Astrocyte (in vitro differentiated cells and primary cell): ENCODE measurements at regions not wholly inside any gene's neighbourhood (a gene's known extent, or its start where the extent isn't known, plus 50 kb on each side); places are given as distances from the start of the nearest gene placed in this dataset.

Experiments used
- DNase-seq: peaks from one replicate; pipeline ENCODE4 v3.0.0-alpha.2; 2010; ENCODE audit warnings: low read depth
- FAIRE-seq: peaks from 2 replicates; lab custom pipeline; 2011; peaks lifted over from hg19 to GRCh38; lab: Jason Lieb, UNC
- H2AFZ ChIP-seq: 2 replicates; pipeline ENCODE4 v1.6.0; 2012; ENCODE audit warnings: low read depth, low read length, inconsistent platforms
- H3K27ac ChIP-seq: 2 replicates; pipeline ENCODE4 v1.5.1; 2011; ENCODE audit warnings: low read depth, low read length, inconsistent platforms
- H3K27me3 ChIP-seq: 2 replicates; pipeline ENCODE4 v1.6.0; 2011; ENCODE audit warnings: low read length, inconsistent platforms; ENCODE audit not compliant: insufficient read depth
- H3K36me3 ChIP-seq: 2 replicates; pipeline ENCODE4 v1.5.1; 2011; ENCODE audit warnings: low read length, inconsistent platforms; ENCODE audit not compliant: insufficient read depth
- H3K4me1 ChIP-seq: 2 replicates; pipeline ENCODE4 v1.5.1; 2011; ENCODE audit warnings: low read length, inconsistent platforms; ENCODE audit not compliant: insufficient read depth
- H3K4me2 ChIP-seq: 2 replicates; pipeline ENCODE4 v1.6.0; 2012; ENCODE audit warnings: low read length, inconsistent platforms
- H3K4me3 ChIP-seq: 2 replicates; pipeline ENCODE4 v1.5.1; 2011; ENCODE audit warnings: low read depth, mild to moderate bottlenecking, low read length, inconsistent platforms; ENCODE audit not compliant: insufficient read depth
- H3K79me2 ChIP-seq: 2 replicates; pipeline ENCODE4 v1.6.0; 2012; ENCODE audit warnings: mild to moderate bottlenecking, low read length, inconsistent platforms; ENCODE audit not compliant: insufficient read depth
- H3K9ac ChIP-seq: 2 replicates; pipeline ENCODE4 v1.6.0; 2012; ENCODE audit warnings: mild to moderate bottlenecking, low read length, inconsistent platforms
- H3K9me3 ChIP-seq: 2 replicates; pipeline ENCODE4 v1.5.1; 2012; ENCODE audit warnings: low read depth, mild to moderate bottlenecking, low read length, inconsistent platforms; ENCODE audit not compliant: insufficient read depth
- H4K20me1 ChIP-seq: 2 replicates; pipeline ENCODE4 v1.6.0; 2012; ENCODE audit warnings: low read length, inconsistent platforms; ENCODE audit not compliant: insufficient read depth
- H3K27ac Mint-ChIP-seq: one replicate; pipeline ENCODE4 v1.8.0; 2021; ENCODE audit warnings: mild to moderate bottlenecking, mixed read lengths; ENCODE audit not compliant: unreplicated experiment
- H3K27me3 Mint-ChIP-seq: one replicate; pipeline ENCODE4 v1.8.0; 2021; ENCODE audit warnings: low read depth, mixed read lengths; ENCODE audit not compliant: unreplicated experiment
- H3K36me3 Mint-ChIP-seq: one replicate; pipeline ENCODE4 v1.8.0; 2021; ENCODE audit warnings: low read depth, mixed read lengths; ENCODE audit not compliant: unreplicated experiment
- H3K4me1 Mint-ChIP-seq: one replicate; pipeline ENCODE4 v1.8.0; 2021; ENCODE audit warnings: low read depth, mixed read lengths; ENCODE audit not compliant: unreplicated experiment
- H3K4me3 Mint-ChIP-seq: one replicate; pipeline ENCODE4 v1.8.0; 2021; ENCODE audit warnings: mild to moderate bottlenecking, moderate library complexity, mixed read lengths; ENCODE audit not compliant: unreplicated experiment
- H3K9me3 Mint-ChIP-seq: one replicate; pipeline ENCODE4 v1.8.0; 2021; ENCODE audit warnings: mild to moderate bottlenecking, mixed read lengths; ENCODE audit not compliant: unreplicated experiment
- EZH2 ChIP-seq: IDR thresholded peaks from 2 replicates; pipeline ENCODE4 v1.6.1; 2012; ENCODE audit warnings: mild to moderate bottlenecking, low read length, inconsistent platforms; ENCODE audit not compliant: insufficient read depth
- TF ChIP-seq, protein P1 (sequence below): IDR thresholded peaks from 2 replicates; pipeline ENCODE4 v1.5.1; 2011; ENCODE audit warnings: low read depth, mild to moderate bottlenecking, inconsistent platforms, low read length, moderate library complexity; ENCODE audit not compliant: insufficient read depth

GRCh38 chrX:19172741-19173140 lies 50.5 kb upstream of the ADGRG2 start:
- Histone ChIP-seq H3K79me2 (no peaks in the 10 kb centered on the region), H2AFZ (no peak overlapping the region), H3K27me3 (no peaks in the 10 kb centered on the region), H3K36me3 (no peaks in the 10 kb centered on the region), H3K4me2 (no peak overlapping the region), H3K9ac (no peak overlapping the region), H3K4me3 (no peak overlapping the region), H3K4me1 (peaks cover 3% of the 10 kb centered on the region), H4K20me1 (no peaks in the 10 kb centered on the region), H3K9me3 (no peaks in the 10 kb centered on the region), H3K27ac (no peak overlapping the region)
- TF ChIP-seq EZH2: no peak
- TF ChIP-seq, protein P1, sequence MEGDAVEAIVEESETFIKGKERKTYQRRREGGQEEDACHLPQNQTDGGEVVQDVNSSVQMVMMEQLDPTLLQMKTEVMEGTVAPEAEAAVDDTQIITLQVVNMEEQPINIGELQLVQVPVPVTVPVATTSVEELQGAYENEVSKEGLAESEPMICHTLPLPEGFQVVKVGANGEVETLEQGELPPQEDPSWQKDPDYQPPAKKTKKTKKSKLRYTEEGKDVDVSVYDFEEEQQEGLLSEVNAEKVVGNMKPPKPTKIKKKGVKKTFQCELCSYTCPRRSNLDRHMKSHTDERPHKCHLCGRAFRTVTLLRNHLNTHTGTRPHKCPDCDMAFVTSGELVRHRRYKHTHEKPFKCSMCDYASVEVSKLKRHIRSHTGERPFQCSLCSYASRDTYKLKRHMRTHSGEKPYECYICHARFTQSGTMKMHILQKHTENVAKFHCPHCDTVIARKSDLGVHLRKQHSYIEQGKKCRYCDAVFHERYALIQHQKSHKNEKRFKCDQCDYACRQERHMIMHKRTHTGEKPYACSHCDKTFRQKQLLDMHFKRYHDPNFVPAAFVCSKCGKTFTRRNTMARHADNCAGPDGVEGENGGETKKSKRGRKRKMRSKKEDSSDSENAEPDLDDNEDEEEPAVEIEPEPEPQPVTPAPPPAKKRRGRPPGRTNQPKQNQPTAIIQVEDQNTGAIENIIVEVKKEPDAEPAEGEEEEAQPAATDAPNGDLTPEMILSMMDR: no peak
- Mint-ChIP-seq H3K4me1 (peaks cover 9% of the 10 kb centered on the region), H3K27ac (no peak overlapping the region), H3K27me3 (no peaks in the 10 kb centered on the region), H3K36me3 (no peaks in the 10 kb centered on the region), H3K9me3 (no peaks in the 10 kb centered on the region), H3K4me3 (no peak overlapping the region)
- DNase-seq (no peak), FAIRE-seq (no peak)

GRCh38 chrX:19174401-19175025 lies 52.2 kb upstream of the ADGRG2 start:
- H3K4me2 ChIP-seq: peak overlapping the region; percentile 10
- H3K9me3 ChIP-seq: no peaks in the 10 kb centered on the region
- peaks cover 3% of the 10 kb centered on the region for H3K4me1 ChIP-seq
- Mint-ChIP-seq H3K4me1 (peaks cover 9% of the 10 kb centered on the region), H3K27me3 (no peaks in the 10 kb centered on the region), H3K4me3 (no peak overlapping the region), H3K9me3 (no peaks in the 10 kb centered on the region), H3K27ac (peak overlapping the region; percentile 92), H3K36me3 (no peaks in the 10 kb centered on the region)
- no peaks in the 10 kb centered on the region for H3K79me2 ChIP-seq
- no peak overlapping the region for H2AFZ ChIP-seq
- FAIRE-seq (no peak), DNase-seq (peak; percentile 52)
- H4K20me1 ChIP-seq: no peaks in the 10 kb centered on the region
- TF ChIP-seq EZH2: no peak
- TF ChIP-seq, protein P1: no peak
- no peaks in the 10 kb centered on the region for H3K27me3 ChIP-seq
- no peak overlapping the region for H3K27ac ChIP-seq
- H3K36me3 ChIP-seq: no peaks in the 10 kb centered on the region
- no peak overlapping the region for H3K9ac ChIP-seq
- no peak overlapping the region for H3K4me3 ChIP-seq

GRCh38 chrX:19176901-19177630 lies 54.8 kb upstream of the ADGRG2 start:
- no peak overlapping the region for H3K4me3 Mint-ChIP-seq
- Histone ChIP-seq H3K79me2 (no peaks in the 10 kb centered on the region), H2AFZ (no peak overlapping the region), H3K27me3 (no peaks in the 10 kb centered on the region), H3K27ac (no peak overlapping the region), H3K4me3 (no peak overlapping the region), H3K36me3 (no peaks in the 10 kb centered on the region), H4K20me1 (no peaks in the 10 kb centered on the region), H3K4me2 (no peak overlapping the region), H3K9ac (no peak overlapping the region), H3K9me3 (no peaks in the 10 kb centered on the region), H3K4me1 (peaks cover 3% of the 10 kb centered on the region)
- H3K27me3 Mint-ChIP-seq: no peaks in the 10 kb centered on the region
- TF ChIP-seq EZH2: no peak
- TF ChIP-seq, protein P1: no peak
- peaks cover 9% of the 10 kb centered on the region for H3K4me1 Mint-ChIP-seq
- H3K27ac Mint-ChIP-seq: no peak overlapping the region
- FAIRE-seq: no peak
- no peak for DNase-seq
- H3K9me3 Mint-ChIP-seq: no peaks in the 10 kb centered on the region
- no peaks in the 10 kb centered on the region for H3K36me3 Mint-ChIP-seq
